Panc1 (cell line): ENCODE measurements at regions not wholly inside any gene's neighbourhood (a gene's known extent, or its start where the extent isn't known, plus 50 kb on each side); places are given as distances from the start of the nearest gene placed in this dataset.

Source experiments
- POLR2AphosphoS5 ChIP-seq: IDR thresholded peaks from 2 replicates; pipeline ENCODE4 v1.6.1; 2012; ENCODE audit warnings: mild to moderate bottlenecking, low read depth, low read length, moderate library complexity
- SIN3A ChIP-seq: IDR thresholded peaks from 2 replicates; pipeline ENCODE4 v1.6.1; 2012; ENCODE audit warnings: low read depth, mild to moderate bottlenecking, low read length, moderate library complexity, borderline replicate concordance; ENCODE audit not compliant: insufficient read depth
- TCF7L2 ChIP-seq: IDR thresholded peaks from 2 replicates; pipeline ENCODE4 v1.6.1; 2011; ENCODE audit warnings: mild to moderate bottlenecking, low read depth, low read length, inconsistent platforms
- TF ChIP-seq, protein P1 (sequence below): fragments of 450-650 bp; IDR thresholded peaks from 2 replicates; pipeline ENCODE4 v1.5.1; 2017; ENCODE audit warnings: mild to moderate bottlenecking
- TF ChIP-seq, protein P2 (sequence below), 2 experiments: IDR thresholded peaks; 2 replicates each; pipeline ENCODE4 v1.6.1; 2011 to 2012; ENCODE audit warnings: low read depth in 2 of 2, control low read depth in 1 of 2, low read length in 1 of 2, mild to moderate bottlenecking in 1 of 2, moderate library complexity in 1 of 2; ENCODE audit not compliant: insufficient read depth in 1 of 2

DNA sequence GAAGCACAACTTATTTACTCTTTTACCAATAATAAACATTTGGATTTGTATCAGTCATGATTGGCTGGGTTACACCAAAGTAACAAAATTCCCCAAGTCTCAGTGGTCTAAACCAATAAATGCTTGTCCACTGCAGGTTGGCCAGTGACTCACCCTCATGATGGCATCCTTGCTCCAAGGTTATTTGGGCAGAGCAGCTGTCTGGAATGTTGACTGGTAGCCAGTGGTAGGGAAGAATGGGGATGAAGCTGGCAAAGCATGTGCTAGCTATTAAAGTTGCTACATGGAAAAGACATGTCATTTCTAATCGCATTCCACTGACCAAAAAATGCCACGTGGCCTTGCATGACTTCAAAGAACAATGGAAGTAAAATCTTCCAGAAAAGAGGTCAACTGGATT, 1168.7 kb upstream of the CELF2 start:
- TF ChIP-seq, protein P1, sequence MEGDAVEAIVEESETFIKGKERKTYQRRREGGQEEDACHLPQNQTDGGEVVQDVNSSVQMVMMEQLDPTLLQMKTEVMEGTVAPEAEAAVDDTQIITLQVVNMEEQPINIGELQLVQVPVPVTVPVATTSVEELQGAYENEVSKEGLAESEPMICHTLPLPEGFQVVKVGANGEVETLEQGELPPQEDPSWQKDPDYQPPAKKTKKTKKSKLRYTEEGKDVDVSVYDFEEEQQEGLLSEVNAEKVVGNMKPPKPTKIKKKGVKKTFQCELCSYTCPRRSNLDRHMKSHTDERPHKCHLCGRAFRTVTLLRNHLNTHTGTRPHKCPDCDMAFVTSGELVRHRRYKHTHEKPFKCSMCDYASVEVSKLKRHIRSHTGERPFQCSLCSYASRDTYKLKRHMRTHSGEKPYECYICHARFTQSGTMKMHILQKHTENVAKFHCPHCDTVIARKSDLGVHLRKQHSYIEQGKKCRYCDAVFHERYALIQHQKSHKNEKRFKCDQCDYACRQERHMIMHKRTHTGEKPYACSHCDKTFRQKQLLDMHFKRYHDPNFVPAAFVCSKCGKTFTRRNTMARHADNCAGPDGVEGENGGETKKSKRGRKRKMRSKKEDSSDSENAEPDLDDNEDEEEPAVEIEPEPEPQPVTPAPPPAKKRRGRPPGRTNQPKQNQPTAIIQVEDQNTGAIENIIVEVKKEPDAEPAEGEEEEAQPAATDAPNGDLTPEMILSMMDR: no peak
- TF ChIP-seq TCF7L2 (no peak), POLR2AphosphoS5 (no peak), SIN3A (no peak)
- TF ChIP-seq, protein P2, sequence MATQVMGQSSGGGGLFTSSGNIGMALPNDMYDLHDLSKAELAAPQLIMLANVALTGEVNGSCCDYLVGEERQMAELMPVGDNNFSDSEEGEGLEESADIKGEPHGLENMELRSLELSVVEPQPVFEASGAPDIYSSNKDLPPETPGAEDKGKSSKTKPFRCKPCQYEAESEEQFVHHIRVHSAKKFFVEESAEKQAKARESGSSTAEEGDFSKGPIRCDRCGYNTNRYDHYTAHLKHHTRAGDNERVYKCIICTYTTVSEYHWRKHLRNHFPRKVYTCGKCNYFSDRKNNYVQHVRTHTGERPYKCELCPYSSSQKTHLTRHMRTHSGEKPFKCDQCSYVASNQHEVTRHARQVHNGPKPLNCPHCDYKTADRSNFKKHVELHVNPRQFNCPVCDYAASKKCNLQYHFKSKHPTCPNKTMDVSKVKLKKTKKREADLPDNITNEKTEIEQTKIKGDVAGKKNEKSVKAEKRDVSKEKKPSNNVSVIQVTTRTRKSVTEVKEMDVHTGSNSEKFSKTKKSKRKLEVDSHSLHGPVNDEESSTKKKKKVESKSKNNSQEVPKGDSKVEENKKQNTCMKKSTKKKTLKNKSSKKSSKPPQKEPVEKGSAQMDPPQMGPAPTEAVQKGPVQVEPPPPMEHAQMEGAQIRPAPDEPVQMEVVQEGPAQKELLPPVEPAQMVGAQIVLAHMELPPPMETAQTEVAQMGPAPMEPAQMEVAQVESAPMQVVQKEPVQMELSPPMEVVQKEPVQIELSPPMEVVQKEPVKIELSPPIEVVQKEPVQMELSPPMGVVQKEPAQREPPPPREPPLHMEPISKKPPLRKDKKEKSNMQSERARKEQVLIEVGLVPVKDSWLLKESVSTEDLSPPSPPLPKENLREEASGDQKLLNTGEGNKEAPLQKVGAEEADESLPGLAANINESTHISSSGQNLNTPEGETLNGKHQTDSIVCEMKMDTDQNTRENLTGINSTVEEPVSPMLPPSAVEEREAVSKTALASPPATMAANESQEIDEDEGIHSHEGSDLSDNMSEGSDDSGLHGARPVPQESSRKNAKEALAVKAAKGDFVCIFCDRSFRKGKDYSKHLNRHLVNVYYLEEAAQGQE (IDR thresholded peaks at IDR 0.05; ENCODE audit: insufficient read depth in 1 of 2, low read depth in 2 of 2, low read length in 1 of 2): no peak
